Hepatocyte (in vitro differentiated cells): ENCODE measurements at regions not wholly inside any gene's neighbourhood (a gene's known extent, or its start where the extent isn't known, plus 50 kb on each side); places are given as distances from the start of the nearest gene placed in this dataset.

Experiments used
- CTCF ChIP-seq: fragments of 200-600 bp; sonication (generic); IDR thresholded peaks from 2 replicates; pipeline ENCODE4 v1.5.1; 2016; ENCODE audit warnings: antibody characterized with exemption, mild to moderate bottlenecking; ENCODE audit not compliant: poor library complexity
- EZH2 ChIP-seq: fragments of 200-600 bp; sonication (generic); IDR thresholded peaks from 2 replicates; pipeline ENCODE4 v1.6.1; 2016; ENCODE audit warnings: antibody characterized with exemption, mild to moderate bottlenecking, borderline replicate concordance
- EZH2phosphoT487 ChIP-seq: fragments of 200-600 bp; sonication (generic); IDR thresholded peaks from one replicate; pipeline ENCODE4 v1.6.1; 2018; ENCODE audit warnings: antibody characterized with exemption, mild to moderate bottlenecking, low read depth, moderate library complexity; ENCODE audit not compliant: unreplicated experiment, severe bottlenecking

GRCh38 chr18:1875219-1875618 is 696.1 kb downstream of the METTL4 start:
- TF ChIP-seq CTCF (no peak), EZH2 (no peak), EZH2phosphoT487 (no peak)
